OCI-LY1 (cell line): ENCODE measurements at regions not wholly inside any gene's neighbourhood (a gene's known extent, or its start where the extent isn't known, plus 50 kb on each side); places are given as distances from the start of the nearest gene placed in this dataset.

Experiments used
- H2AFZ ChIP-seq: fragments of 200-600 bp; sonication (generic), shearing (Covaris generic); 2 replicates; pipeline ENCODE4 v1.6.0; 2014; ENCODE audit warnings: antibody characterized with exemption, mild to moderate bottlenecking, low read length
- H3F3A ChIP-seq: fragments of 200-600 bp; sonication (generic), shearing (Covaris generic); 2 replicates; pipeline ENCODE4 v1.6.0; 2014; ENCODE audit warnings: mild to moderate bottlenecking, antibody characterized with exemption, low read length, moderate library complexity; ENCODE audit not compliant: insufficient read depth
- H3K27ac ChIP-seq: fragments of 200-600 bp; sonication (generic); 2 replicates; pipeline ENCODE4 v1.5.1; 2014; ENCODE audit warnings: low read length, mixed run types, mild to moderate bottlenecking, low read depth; ENCODE audit not compliant: poor library complexity, severe bottlenecking
- H3K27me3 ChIP-seq: fragments of 200-600 bp; sonication (generic); 2 replicates; pipeline ENCODE4 v1.6.0; 2014; ENCODE audit warnings: antibody characterized with exemption, mild to moderate bottlenecking, low read length, moderate library complexity; ENCODE audit not compliant: insufficient read depth
- H3K36me3 ChIP-seq: fragments of 200-600 bp; sonication (generic); 2 replicates; pipeline ENCODE4 v1.6.1; 2014; ENCODE audit warnings: mild to moderate bottlenecking, antibody characterized with exemption, low read length, moderate library complexity, mixed read lengths; ENCODE audit not compliant: insufficient read depth
- H3K4me1 ChIP-seq: fragments of 200-600 bp; sonication (generic); 2 replicates; pipeline ENCODE4 v1.5.1; 2014; ENCODE audit warnings: mild to moderate bottlenecking, low read length, moderate library complexity; ENCODE audit not compliant: insufficient read depth, severe bottlenecking
- H3K4me2 ChIP-seq: fragments of 200-600 bp; sonication (generic), shearing (Covaris generic); 2 replicates; pipeline ENCODE4 v1.6.1; 2014; ENCODE audit warnings: low read length
- H3K4me3 ChIP-seq: fragments of 200-600 bp; sonication (generic); 2 replicates; pipeline ENCODE4 v1.5.1; 2014; ENCODE audit warnings: low read length, low read depth, mild to moderate bottlenecking, mixed read lengths; ENCODE audit not compliant: poor library complexity, severe bottlenecking
- H3K79me2 ChIP-seq: fragments of 200-600 bp; shearing (Covaris generic); 2 replicates; pipeline ENCODE4 v1.6.1; 2016; ENCODE audit warnings: mixed run types, low read length, mixed read lengths; ENCODE audit not compliant: insufficient read depth
- H3K9ac ChIP-seq: fragments of 200-600 bp; sonication (generic), shearing (Covaris generic); 2 replicates; pipeline ENCODE4 v1.6.1; 2014; ENCODE audit warnings: mild to moderate bottlenecking, low read length, mixed read lengths
- H3K9me2 ChIP-seq: fragments of 200-600 bp; sonication (generic), shearing (Covaris generic); 2 replicates; pipeline ENCODE4 v1.6.1; 2014; ENCODE audit warnings: low read depth, mild to moderate bottlenecking, low read length, mixed read lengths
- H3K9me3 ChIP-seq: fragments of 200-600 bp; shearing (Covaris generic); 2 replicates; pipeline ENCODE4 v1.6.1; 2014; ENCODE audit warnings: low read length, mixed read lengths
- H4K20me1 ChIP-seq: fragments of 200-600 bp; sonication (generic), shearing (Covaris generic); 2 replicates; pipeline ENCODE4 v1.6.0; 2016; ENCODE audit warnings: mild to moderate bottlenecking, low read length; ENCODE audit not compliant: insufficient read depth
- CTCF ChIP-seq: fragments of 200-600 bp; sonication (generic), shearing (Covaris generic); IDR thresholded peaks from 2 replicates; pipeline ENCODE4 v1.5.1; 2017; ENCODE audit warnings: mild to moderate bottlenecking, antibody characterized with exemption, low read length, moderate library complexity, mixed read lengths
- EZH2 ChIP-seq: fragments of 200-600 bp; sonication (generic), shearing (Covaris generic); IDR thresholded peaks from 2 replicates; pipeline ENCODE4 v1.8.0; 2017; ENCODE audit warnings: borderline replicate concordance, mixed run types, mild to moderate bottlenecking, antibody characterized with exemption, low read length, moderate library complexity, mixed read lengths

GRCh38 chr3:153090973-153091372 is 71.1 kb upstream of the RAP2B start:
- H3K9me2 ChIP-seq: no peaks in the 10 kb centered on the region
- H3K79me2 ChIP-seq: no peaks in the 10 kb centered on the region
- no peak overlapping the region for H3K9ac ChIP-seq
- no peaks in the 10 kb centered on the region for H3K36me3 ChIP-seq
- H4K20me1 ChIP-seq: no peaks in the 10 kb centered on the region
- no peak overlapping the region for H3K4me3 ChIP-seq
- H3F3A ChIP-seq: no peaks in the 10 kb centered on the region
- H3K4me2 ChIP-seq: no peak overlapping the region
- TF ChIP-seq EZH2: no peak
- no peak for TF ChIP-seq CTCF
- no peak overlapping the region for H3K27ac ChIP-seq
- no peaks in the 10 kb centered on the region for H3K27me3 ChIP-seq
- no peak overlapping the region for H2AFZ ChIP-seq
- no peaks in the 10 kb centered on the region for H3K9me3 ChIP-seq
- H3K4me1 ChIP-seq: no peaks in the 10 kb centered on the region

GRCh38 chr3:153093629-153094028 is 68.4 kb upstream of the RAP2B start:
- Histone ChIP-seq H2AFZ (no peak overlapping the region), H3K9me2 (no peaks in the 10 kb centered on the region), H3K27me3 (no peaks in the 10 kb centered on the region), H3K9ac (no peak overlapping the region), H3F3A (no peaks in the 10 kb centered on the region), H3K79me2 (no peaks in the 10 kb centered on the region), H3K4me1 (no peaks in the 10 kb centered on the region), H3K4me2 (no peak overlapping the region), H3K4me3 (no peak overlapping the region), H3K36me3 (no peaks in the 10 kb centered on the region), H3K27ac (no peak overlapping the region), H3K9me3 (no peaks in the 10 kb centered on the region), H4K20me1 (no peaks in the 10 kb centered on the region)
- TF ChIP-seq EZH2: no peak
- TF ChIP-seq CTCF: no peak

- Histone ChIP-seq H3K9ac (no peak overlapping the region), H3F3A (no peaks in the 10 kb centered on the region), H3K9me2 (no peaks in the 10 kb centered on the region), H3K4me3 (no peak overlapping the region), H3K36me3 (no peaks in the 10 kb centered on the region), H3K4me1 (no peaks in the 10 kb centered on the region), H3K27ac (no peak overlapping the region), H3K27me3 (no peaks in the 10 kb centered on the region), H3K79me2 (no peaks in the 10 kb centered on the region), H3K4me2 (no peak overlapping the region), H4K20me1 (no peaks in the 10 kb centered on the region), H2AFZ (no peak overlapping the region), H3K9me3 (no peaks in the 10 kb centered on the region)
- TF ChIP-seq CTCF: no peak
- no peak for TF ChIP-seq EZH2
These were observed 67.6 kb upstream of the RAP2B start for GRCh38 chr3:153094386-153094785.
